Sigmoid colon (tissue), 6 donors: ENCODE measurements at regions not wholly inside any gene's neighbourhood (a gene's known extent, or its start where the extent isn't known, plus 50 kb on each side); places are given as distances from the start of the nearest gene placed in this dataset.

Source experiments
- DNase-seq: peaks from one replicate; pipeline ENCODE4 v3.0.0-alpha.2; 2019
- H3K27ac ChIP-seq, 4 donors: fragments of 200-600 bp; sonication (generic); one replicate each; pipeline ENCODE4 v1.5.1; 2016 to 2019; ENCODE audit warnings: mild to moderate bottlenecking in 1 of 4
- H3K27me3 ChIP-seq, 3 donors: fragments of 200-600 bp; sonication (generic); one replicate each; pipeline ENCODE4 v1.5.1; 2019; ENCODE audit warnings: mild to moderate bottlenecking in 1 of 3
- H3K36me3 ChIP-seq, 4 donors: fragments of 200-600 bp; sonication (generic); one replicate each; pipeline ENCODE4 v1.5.1; 2016 to 2019
- H3K4me1 ChIP-seq, 4 donors: fragments of 200-600 bp; sonication (generic); one replicate each; pipeline ENCODE4 v1.5.1; 2017 to 2019
- H3K4me3 ChIP-seq, 4 donors: fragments of 200-600 bp; sonication (generic); one replicate each; pipeline ENCODE4 v1.5.1; 2017 to 2019; ENCODE audit warnings: mild to moderate bottlenecking in 2 of 4, moderate library complexity in 1 of 4
- H3K9me3 ChIP-seq, 4 donors: fragments of 200-600 bp in 3 of 4; sonication (generic) in 3 of 4; one replicate each; pipeline versions ENCODE4 v1.5.1 to v1.6.1; 2013 to 2019
- EP300 ChIP-seq, 4 donors: sonication (generic); formaldehyde crosslinking; IDR thresholded peaks; one replicate each; pipeline ENCODE4 v1.6.1; 2017; ENCODE audit warnings: antibody characterized with exemption in 4 of 4
- POLR2A ChIP-seq, 2 donors: fragments of 450-650 bp; IDR thresholded peaks; one replicate each; pipeline ENCODE4 v1.6.1; 2016; ENCODE audit warnings: antibody characterized with exemption in 2 of 2, mild to moderate bottlenecking in 2 of 2, moderate library complexity in 2 of 2
- POLR2AphosphoS5 ChIP-seq, 4 donors: sonication (generic); formaldehyde crosslinking; IDR thresholded peaks; one replicate each; pipeline ENCODE4 v1.6.1; 2017; ENCODE audit warnings: antibody characterized with exemption in 4 of 4
- WGBS, 2 donors: extraction: QIAGEN DNeasy Blood & Tissue Kit; methylation state at CpG; one replicate each; pipeline ENCODE4 v1.1.7; 2013; 5-methylcytosine and 5-hydroxymethylcytosine counted together
- intact Hi-C: fragments of 100-400 bp; cut with DNase I; formaldehyde crosslinking; loops from one replicate; pipeline ENCODE4 v1.15.1; 2023
- TF ChIP-seq, protein P1 (sequence below), 4 experiments: fragments of 450-650 bp in 3 of 4; fragments of 200-600 bp in 1 of 4; IDR thresholded peaks; one replicate each; pipeline ENCODE4 v1.5.1; 2016 to 2019; ENCODE audit warnings: antibody characterized with exemption in 4 of 4, mild to moderate bottlenecking in 3 of 4, moderate library complexity in 2 of 4
- donor health status: healthy with polysubstance abuse.
- donor health status: healthy.

DNA sequence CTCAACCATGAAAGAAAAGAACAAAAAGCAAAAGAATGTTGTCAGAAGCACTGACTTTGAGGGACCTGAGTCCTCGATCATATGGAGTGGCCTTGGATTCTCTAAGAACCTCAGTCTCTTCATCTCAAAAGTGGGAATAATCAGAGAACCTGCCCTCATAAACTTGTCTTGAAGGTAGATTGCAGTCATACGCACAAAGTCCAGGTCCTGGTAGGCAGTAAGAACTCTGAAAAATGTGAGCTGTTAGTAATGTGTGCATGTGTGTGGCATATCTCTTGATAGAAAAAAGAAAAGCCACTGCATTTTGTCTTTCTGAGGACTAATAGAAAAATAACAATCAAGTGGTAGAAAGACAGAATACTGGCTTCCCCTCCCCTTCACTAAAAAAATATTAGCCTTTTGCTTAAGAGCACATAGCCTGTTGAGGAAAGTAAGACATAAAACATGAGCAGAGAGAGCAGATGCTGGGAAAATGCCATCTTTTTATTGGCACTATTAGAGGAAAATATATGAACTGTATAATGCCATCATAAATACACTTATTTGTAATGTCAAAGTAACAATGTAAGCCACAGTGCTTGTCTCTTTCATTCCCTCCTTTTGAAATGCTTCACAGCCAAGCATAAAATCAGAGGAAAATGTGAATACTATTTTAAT, 205.1 kb upstream of the TBX3 start:
- H3K27me3 ChIP-seq, result peaks cover 0 to 18% (median 0%) of the 10 kb centered on the region in 3 donors
- H3K27ac ChIP-seq, result no peak overlapping the region
- no peak for TF ChIP-seq POLR2AphosphoS5 (IDR thresholded peaks at IDR 0.05)
- no peaks in the 10 kb centered on the region for H3K36me3 ChIP-seq
- intact Hi-C loops, result no loop called here
- H3K4me3 ChIP-seq, result no peak overlapping the region
- no peaks in the 10 kb centered on the region for H3K9me3 ChIP-seq
- peaks cover 0 to 12% (median 8%) of the 10 kb centered on the region in 4 donors for H3K4me1 ChIP-seq
- WGBS, 2 donors, result 62 to 90% methylated on average over 2 of the region's 2 CpGs
- DNase-seq, result no peak

DNA sequence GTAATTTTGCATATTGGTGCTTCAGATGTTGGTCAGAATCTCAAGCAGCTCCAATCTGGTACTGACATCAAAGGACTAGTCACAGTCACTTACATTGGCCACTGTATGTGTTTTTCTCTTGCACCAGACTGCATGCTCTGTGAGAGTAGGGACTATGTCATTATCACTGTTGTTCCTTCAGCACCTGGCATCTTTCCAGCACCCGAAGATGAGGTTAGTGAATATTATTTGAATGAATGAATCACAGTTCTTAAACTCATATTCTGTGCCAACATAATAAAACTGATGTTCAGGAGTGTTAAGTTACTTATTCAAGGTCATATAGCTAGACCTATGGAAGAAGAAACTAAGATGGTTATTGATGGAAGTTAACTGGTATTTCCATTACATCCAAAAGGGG, 204.5 kb upstream of the TBX3 start:
- no peaks in the 10 kb centered on the region for H3K9me3 ChIP-seq
- TF ChIP-seq POLR2AphosphoS5 (IDR thresholded peaks at IDR 0.05) (no peak), EP300 (IDR thresholded peaks at IDR 0.05) (no peak), POLR2A (IDR thresholded peaks at IDR 0.05) (no peak)
- TF ChIP-seq, protein P1, sequence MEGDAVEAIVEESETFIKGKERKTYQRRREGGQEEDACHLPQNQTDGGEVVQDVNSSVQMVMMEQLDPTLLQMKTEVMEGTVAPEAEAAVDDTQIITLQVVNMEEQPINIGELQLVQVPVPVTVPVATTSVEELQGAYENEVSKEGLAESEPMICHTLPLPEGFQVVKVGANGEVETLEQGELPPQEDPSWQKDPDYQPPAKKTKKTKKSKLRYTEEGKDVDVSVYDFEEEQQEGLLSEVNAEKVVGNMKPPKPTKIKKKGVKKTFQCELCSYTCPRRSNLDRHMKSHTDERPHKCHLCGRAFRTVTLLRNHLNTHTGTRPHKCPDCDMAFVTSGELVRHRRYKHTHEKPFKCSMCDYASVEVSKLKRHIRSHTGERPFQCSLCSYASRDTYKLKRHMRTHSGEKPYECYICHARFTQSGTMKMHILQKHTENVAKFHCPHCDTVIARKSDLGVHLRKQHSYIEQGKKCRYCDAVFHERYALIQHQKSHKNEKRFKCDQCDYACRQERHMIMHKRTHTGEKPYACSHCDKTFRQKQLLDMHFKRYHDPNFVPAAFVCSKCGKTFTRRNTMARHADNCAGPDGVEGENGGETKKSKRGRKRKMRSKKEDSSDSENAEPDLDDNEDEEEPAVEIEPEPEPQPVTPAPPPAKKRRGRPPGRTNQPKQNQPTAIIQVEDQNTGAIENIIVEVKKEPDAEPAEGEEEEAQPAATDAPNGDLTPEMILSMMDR (IDR thresholded peaks at IDR 0.05), result no peak
- intact Hi-C loops, result no loop called here
- no peak overlapping the region for H3K4me3 ChIP-seq
- peaks cover 0 to 12% (median 8%) of the 10 kb centered on the region in 4 donors for H3K4me1 ChIP-seq
- H3K27ac ChIP-seq, result no peak overlapping the region
- no peak for DNase-seq
- 7 to 47% methylated on average over 1 of the region's 1 CpG for WGBS, 2 donors
- peaks cover 0 to 25% (median 0%) of the 10 kb centered on the region in 3 donors for H3K27me3 ChIP-seq
- H3K36me3 ChIP-seq, result no peaks in the 10 kb centered on the region

DNA sequence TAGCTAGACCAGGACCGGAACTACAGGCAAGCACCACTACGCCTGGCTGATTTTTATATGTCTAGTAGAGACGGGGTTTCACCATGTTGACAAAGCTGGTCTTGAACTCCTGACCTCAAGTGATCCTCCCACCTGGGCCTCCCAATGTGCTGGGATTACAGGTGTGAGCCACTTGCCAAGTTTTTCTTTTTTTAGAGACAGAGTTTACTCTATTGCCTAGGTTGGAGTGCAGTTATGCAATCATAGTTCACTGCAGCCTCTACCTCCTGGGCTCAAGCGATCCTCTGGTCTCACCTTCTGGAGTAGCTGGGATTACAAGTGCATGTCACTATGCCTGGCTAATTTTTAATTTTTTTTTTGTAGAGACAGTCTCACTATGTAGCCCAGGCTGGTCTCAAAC, 201.5 kb upstream of the TBX3 start:
- WGBS, 2 donors, result 88 to 93% methylated on average over 4 of the region's 4 CpGs
- Histone ChIP-seq H3K36me3 (no peaks in the 10 kb centered on the region), H3K4me3 (no peak overlapping the region), H3K4me1 (peaks cover 0 to 12% (median 8%) of the 10 kb centered on the region in 4 donors), H3K27me3 (peaks cover 0 to 21% (median 0%) of the 10 kb centered on the region in 3 donors), H3K9me3 (no peaks in the 10 kb centered on the region), H3K27ac (no peak overlapping the region)
- intact Hi-C loops, result no loop called here
- no peak for TF ChIP-seq POLR2A (IDR thresholded peaks at IDR 0.05)
- no peak for TF ChIP-seq EP300 (IDR thresholded peaks at IDR 0.05)
- TF ChIP-seq POLR2AphosphoS5 (IDR thresholded peaks at IDR 0.05), result no peak
- TF ChIP-seq, protein P1 (IDR thresholded peaks at IDR 0.05), result no peak
- DNase-seq, result no peak

DNA sequence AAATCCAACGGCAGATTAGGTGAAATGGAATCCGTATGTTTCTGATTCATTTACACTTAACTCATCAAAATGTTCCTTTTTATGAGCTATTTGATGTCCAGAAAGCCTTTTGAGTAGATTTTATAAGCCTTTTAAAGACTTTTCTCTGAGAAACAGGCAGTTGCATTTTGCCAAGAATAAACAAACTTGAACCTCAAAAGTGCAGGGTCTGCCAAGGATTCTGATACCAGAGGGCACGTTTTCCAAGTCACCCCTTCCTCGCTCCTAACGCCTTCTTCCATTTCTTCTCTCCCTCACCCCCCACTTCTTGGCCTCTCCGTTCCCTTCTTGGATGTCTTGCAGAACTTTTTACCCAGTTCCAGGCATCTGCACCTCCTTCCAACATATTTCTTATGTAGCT, 200.6 kb upstream of the TBX3 start:
- Histone ChIP-seq H3K4me3 (no peak overlapping the region), H3K27ac (no peak overlapping the region), H3K9me3 (no peaks in the 10 kb centered on the region), H3K27me3 (peaks cover 0 to 21% (median 0%) of the 10 kb centered on the region in 3 donors), H3K4me1 (peaks cover 0 to 12% (median 8%) of the 10 kb centered on the region in 4 donors), H3K36me3 (no peaks in the 10 kb centered on the region)
- intact Hi-C loops, result no loop called here
- TF ChIP-seq POLR2AphosphoS5 (IDR thresholded peaks at IDR 0.05) (no peak), POLR2A (IDR thresholded peaks at IDR 0.05) (no peak), EP300 (IDR thresholded peaks at IDR 0.05) (no peak)
- TF ChIP-seq, protein P1 (IDR thresholded peaks at IDR 0.05), result no peak
- DNase-seq, result no peak
- WGBS, 2 donors, result 75 to 86% methylated on average over 6 of the region's 6 CpGs

DNA sequence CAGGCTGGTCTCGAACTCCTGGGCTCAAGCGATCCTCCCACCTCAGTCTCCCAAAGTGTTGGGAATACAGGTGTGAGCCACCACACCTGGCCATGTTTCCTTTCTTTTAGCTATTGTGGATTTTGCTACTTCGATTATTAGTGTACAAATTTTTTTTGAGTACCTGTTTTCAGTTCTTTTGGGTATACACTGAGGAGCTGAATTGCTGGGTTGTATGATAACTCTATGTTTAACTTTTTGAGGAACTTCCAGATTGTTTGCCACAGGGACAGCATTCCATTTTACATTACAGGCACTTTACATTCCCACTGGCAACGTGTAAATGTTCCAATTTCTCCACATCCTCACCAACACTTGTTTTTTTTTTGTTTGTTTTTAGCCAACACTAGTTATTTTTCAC, 198.1 kb upstream of the TBX3 start:
- no peaks in the 10 kb centered on the region for H3K4me1 ChIP-seq
- 85 to 91% methylated on average over 4 of the region's 4 CpGs for WGBS, 2 donors
- no peak overlapping the region for H3K4me3 ChIP-seq
- TF ChIP-seq EP300 (IDR thresholded peaks at IDR 0.05) (no peak), POLR2AphosphoS5 (IDR thresholded peaks at IDR 0.05) (no peak), POLR2A (IDR thresholded peaks at IDR 0.05) (no peak)
- TF ChIP-seq, protein P1 (IDR thresholded peaks at IDR 0.05), result no peak
- no peaks in the 10 kb centered on the region for H3K9me3 ChIP-seq
- no peak for DNase-seq
- intact Hi-C loops, result no loop called here
- peaks cover 0 to 21% (median 0%) of the 10 kb centered on the region in 3 donors for H3K27me3 ChIP-seq
- no peaks in the 10 kb centered on the region for H3K36me3 ChIP-seq
- no peak overlapping the region for H3K27ac ChIP-seq
